ENCODE measurements at regions not wholly inside any gene's neighbourhood (a gene's known extent, or its start where the extent isn't known, plus 50 kb on each side); places are given as distances from the start of the nearest gene placed in this dataset.

GRCh38 chr6:155995281-155995680, 539.6 kb upstream of the NOX3 start:
- H3K4me1 ChIP-seq (replicated peaks in 1 of 2): no peaks in the 10 kb centered on the region
- H3K27ac ChIP-seq: no peak overlapping the region
- no peaks in the 10 kb centered on the region for H3K27me3 ChIP-seq
- H3K4me3 ChIP-seq: no peak overlapping the region
- no peaks in the 10 kb centered on the region for H3K9me3 ChIP-seq (replicated peaks in 1 of 3)
- no peak for TF ChIP-seq POLR2A (IDR thresholded peaks at IDR 0.05)
- TF ChIP-seq, protein P1, sequence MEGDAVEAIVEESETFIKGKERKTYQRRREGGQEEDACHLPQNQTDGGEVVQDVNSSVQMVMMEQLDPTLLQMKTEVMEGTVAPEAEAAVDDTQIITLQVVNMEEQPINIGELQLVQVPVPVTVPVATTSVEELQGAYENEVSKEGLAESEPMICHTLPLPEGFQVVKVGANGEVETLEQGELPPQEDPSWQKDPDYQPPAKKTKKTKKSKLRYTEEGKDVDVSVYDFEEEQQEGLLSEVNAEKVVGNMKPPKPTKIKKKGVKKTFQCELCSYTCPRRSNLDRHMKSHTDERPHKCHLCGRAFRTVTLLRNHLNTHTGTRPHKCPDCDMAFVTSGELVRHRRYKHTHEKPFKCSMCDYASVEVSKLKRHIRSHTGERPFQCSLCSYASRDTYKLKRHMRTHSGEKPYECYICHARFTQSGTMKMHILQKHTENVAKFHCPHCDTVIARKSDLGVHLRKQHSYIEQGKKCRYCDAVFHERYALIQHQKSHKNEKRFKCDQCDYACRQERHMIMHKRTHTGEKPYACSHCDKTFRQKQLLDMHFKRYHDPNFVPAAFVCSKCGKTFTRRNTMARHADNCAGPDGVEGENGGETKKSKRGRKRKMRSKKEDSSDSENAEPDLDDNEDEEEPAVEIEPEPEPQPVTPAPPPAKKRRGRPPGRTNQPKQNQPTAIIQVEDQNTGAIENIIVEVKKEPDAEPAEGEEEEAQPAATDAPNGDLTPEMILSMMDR (IDR thresholded peaks at IDR 0.05): no peak
- WGBS, 4 donors: 78 to 88% (median 87%) methylated on average over 4 of the region's 4 CpGs
- no peak for DNase-seq
- intact Hi-C loops (cut with DNase I): no loop called here
- no peaks in the 10 kb centered on the region for H3K36me3 ChIP-seq (replicated peaks in 1 of 2)

- no peak for TF ChIP-seq POLR2A (IDR thresholded peaks at IDR 0.05)
- TF ChIP-seq, protein P1 (IDR thresholded peaks at IDR 0.05): no peak
- intact Hi-C loops (cut with DNase I): no loop called here
- H3K27me3 ChIP-seq: no peaks in the 10 kb centered on the region
- no peaks in the 10 kb centered on the region for H3K9me3 ChIP-seq (replicated peaks in 1 of 3)
- no peak for DNase-seq
- H3K4me3 ChIP-seq: no peak overlapping the region
- WGBS, 4 donors: 74 to 86% (median 78%) methylated on average over 7 of the region's 7 CpGs
- no peak overlapping the region for H3K27ac ChIP-seq
- no peaks in the 10 kb centered on the region for H3K36me3 ChIP-seq (replicated peaks in 1 of 2)
- no peaks in the 10 kb centered on the region for H3K4me1 ChIP-seq (replicated peaks in 1 of 2)
Observed at GRCh38 chr6:155994086-155994485, 538.4 kb upstream of the NOX3 start.

GRCh38 chr6:155993240-155993639, 537.6 kb upstream of the NOX3 start:
- 79 to 82% (median 80%) methylated on average over 6 of the region's 6 CpGs for WGBS, 4 donors
- intact Hi-C loops (cut with DNase I): no loop called here

DNA sequence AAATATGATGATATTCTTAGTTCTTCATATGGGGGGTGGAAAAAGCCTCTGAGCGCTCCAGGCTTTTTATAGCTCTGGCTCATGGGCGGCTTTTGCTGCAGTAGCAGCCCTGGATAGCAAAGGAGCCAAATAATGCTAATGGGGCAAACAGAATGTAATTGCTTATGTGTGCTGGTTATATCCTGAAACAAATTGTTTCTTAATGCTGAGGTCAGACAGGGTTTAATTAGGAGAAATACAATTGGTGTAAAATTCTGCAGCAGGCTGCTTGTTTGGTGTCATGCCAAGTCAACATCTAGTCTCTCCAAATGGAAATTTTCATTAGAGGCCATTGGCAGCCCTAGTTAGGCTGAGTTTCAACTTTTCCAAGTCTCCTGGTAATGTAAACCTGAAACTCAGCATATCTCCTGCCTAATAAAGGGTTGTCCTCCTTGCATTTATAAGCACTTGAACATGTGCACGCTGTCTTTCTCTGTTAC, 530.1 kb upstream of the NOX3 start:
- DNase-seq: no peak
- 68 to 77% (median 72%) methylated on average over 3 of the region's 3 CpGs for WGBS, 4 donors
- TF ChIP-seq POLR2A (IDR thresholded peaks at IDR 0.05): no peak
- TF ChIP-seq, protein P1 (IDR thresholded peaks at IDR 0.05): no peak
- H3K27ac ChIP-seq: no peak overlapping the region
- no peaks in the 10 kb centered on the region for H3K36me3 ChIP-seq (replicated peaks in 1 of 2)
- H3K9me3 ChIP-seq (replicated peaks in 1 of 3): no peaks in the 10 kb centered on the region
- intact Hi-C loops (cut with DNase I): no loop called here
- H3K27me3 ChIP-seq: no peaks in the 10 kb centered on the region
- H3K4me1 ChIP-seq (replicated peaks in 1 of 2): no peaks in the 10 kb centered on the region
- H3K4me3 ChIP-seq: no peak overlapping the region

More at GRCh38 chr6:155993240-155993639, 537.6 kb upstream of the NOX3 start:
- Histone ChIP-seq H3K9me3 (replicated peaks in 1 of 3) (no peaks in the 10 kb centered on the region), H3K27me3 (no peaks in the 10 kb centered on the region), H3K4me3 (no peak overlapping the region), H3K36me3 (replicated peaks in 1 of 2) (no peaks in the 10 kb centered on the region), H3K27ac (no peak overlapping the region), H3K4me1 (replicated peaks in 1 of 2) (no peaks in the 10 kb centered on the region)
- DNase-seq: no peak
- TF ChIP-seq POLR2A (IDR thresholded peaks at IDR 0.05): no peak
- TF ChIP-seq, protein P1 (IDR thresholded peaks at IDR 0.05): no peak
